Caco-2 (cell line): ENCODE measurements at regions not wholly inside any gene's neighbourhood (a gene's known extent, or its start where the extent isn't known, plus 50 kb on each side); places are given as distances from the start of the nearest gene placed in this dataset.

Experiments used
- BruUV-seq: library from RNA; stranded (reverse); fragments of 400-500 nt; replicated peaks from 2 replicates; lab custom pipeline; 2021; lab: Mats Ljungman, UMichigan
- CTCF ChIA-PET: fragments of 300-600 bp; sonication (Branson Sonifier 250); formaldehyde crosslinking; loops from one replicate; lab custom pipeline; 2022; ENCODE audit warnings: antibody characterized with exemption; lab: Charles Lee
- POLR2A ChIA-PET: fragments of 300-600 bp; sonication (Branson Sonifier 250); formaldehyde crosslinking; loops from one replicate; lab custom pipeline; 2022; ENCODE audit warnings: antibody characterized with exemption; lab: Charles Lee
- DNase-seq, 2 experiments: peaks; one replicate each; pipeline versions ENCODE4 v3.0.0 to v3.0.0-alpha.2; 2020 to 2022
- H3K27me3 ChIP-seq: replicated peaks from 2 replicates; pipeline ENCODE4 v1.6.0; 2011; ENCODE audit warnings: low read length; ENCODE audit not compliant: control insufficient read depth, insufficient read depth
- H3K36me3 ChIP-seq: 2 replicates; pipeline ENCODE4 v1.5.1; 2011; ENCODE audit warnings: low read length; ENCODE audit not compliant: control insufficient read depth, insufficient read depth
- H3K4me1 ChIP-seq: fragments of 250-450 bp; sonication (Bioruptor Pico); 2 replicates; pipeline ENCODE4 v1.5.1; 2020; ENCODE audit warnings: mild to moderate bottlenecking
- H3K4me3 ChIP-seq: 2 replicates; pipeline ENCODE4 v1.5.1; 2011; ENCODE audit warnings: low read depth, mild to moderate bottlenecking, control low read depth, low read length
- H3K9me3 ChIP-seq: fragments of 250-450 bp; sonication (Bioruptor Pico); 2 replicates; pipeline ENCODE4 v1.5.1; 2020; ENCODE audit warnings: mild to moderate bottlenecking, moderate library complexity
- H3K27ac Mint-ChIP-seq: one replicate; pipeline ENCODE4 v1.8.0; 2022; ENCODE audit warnings: mixed read lengths; ENCODE audit not compliant: unreplicated experiment
- H3K27me3 Mint-ChIP-seq: one replicate; pipeline ENCODE4 v1.8.0; 2022; ENCODE audit warnings: mixed read lengths; ENCODE audit not compliant: insufficient read depth, unreplicated experiment
- H3K36me3 Mint-ChIP-seq: one replicate; pipeline ENCODE4 v1.8.0; 2022; ENCODE audit warnings: mild to moderate bottlenecking, mixed read lengths; ENCODE audit not compliant: insufficient read depth, unreplicated experiment
- H3K4me1 Mint-ChIP-seq: one replicate; pipeline ENCODE4 v1.8.0; 2022; ENCODE audit warnings: low read depth, mixed read lengths; ENCODE audit not compliant: unreplicated experiment
- H3K4me3 Mint-ChIP-seq: one replicate; pipeline ENCODE4 v1.8.0; 2022; ENCODE audit warnings: mild to moderate bottlenecking, moderate library complexity, mixed read lengths; ENCODE audit not compliant: unreplicated experiment
- H3K9me3 Mint-ChIP-seq: one replicate; pipeline ENCODE4 v1.8.0; 2022; ENCODE audit warnings: mixed read lengths; ENCODE audit not compliant: unreplicated experiment
- intact Hi-C: fragments of 100-400 bp; cut with micrococcal nuclease; formaldehyde crosslinking; loops from one replicate; pipeline ENCODE4 v1.10.0; 2022; ENCODE audit not compliant: unreplicated experiment
- TF ChIP-seq, protein P1 (sequence below), 2 experiments: fragments of 200-600 bp in 1 of 2; IDR thresholded peaks; 1 replicate in 1 of 2; 2 replicates in 1 of 2; pipeline versions ENCODE4 v1.5.1 to v1.8.0; 2011 to 2022; ENCODE audit warnings: antibody characterized with exemption in 1 of 2, control low read depth in 1 of 2, inconsistent platforms in 1 of 2, low read depth in 1 of 2, low read length in 1 of 2, mild to moderate bottlenecking in 1 of 2, moderate library complexity in 1 of 2; ENCODE audit not compliant: insufficient read depth in 1 of 2, severe bottlenecking in 1 of 2, unreplicated experiment in 1 of 2

DNA sequence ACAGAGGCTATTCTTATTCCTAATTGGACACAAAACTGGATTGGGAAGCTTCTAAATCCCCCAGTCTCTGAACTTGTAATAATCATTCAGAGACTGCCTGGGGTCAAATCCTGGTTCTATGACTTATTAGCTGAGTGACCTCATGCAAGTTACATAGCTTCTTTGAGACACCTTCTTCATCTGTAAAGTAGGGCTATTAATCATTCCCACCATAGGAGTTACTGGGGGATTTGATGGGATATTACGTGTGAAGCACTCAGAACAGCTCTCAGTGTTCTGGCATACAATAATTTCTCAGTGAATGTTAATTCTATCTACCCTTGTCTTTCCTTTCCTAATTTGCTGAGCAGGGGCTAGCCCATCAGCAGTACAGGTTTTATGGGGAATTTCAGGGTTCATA lies 256.7 kb upstream of the TNP1 start:
- CTCF ChIA-PET, result no interaction called here
- Histone ChIP-seq H3K36me3 (no peaks in the 10 kb centered on the region), H3K9me3 (no peaks in the 10 kb centered on the region), H3K4me1 (no peaks in the 10 kb centered on the region), H3K4me3 (no peak overlapping the region), H3K27me3 (no peaks in the 10 kb centered on the region; the same call in 1 of the 2 replicates)
- H3K27ac Mint-ChIP-seq, result no peak overlapping the region
- DNase-seq, result no peak
- H3K4me3 Mint-ChIP-seq, result no peak overlapping the region
- no peaks in the 10 kb centered on the region for H3K4me1 Mint-ChIP-seq
- peaks cover 3% of the 10 kb centered on the region for H3K27me3 Mint-ChIP-seq
- BruUV-seq, result no TSS peak
- POLR2A ChIA-PET, result no interaction called here
- intact Hi-C loops, result no loop called here
- TF ChIP-seq, protein P1, sequence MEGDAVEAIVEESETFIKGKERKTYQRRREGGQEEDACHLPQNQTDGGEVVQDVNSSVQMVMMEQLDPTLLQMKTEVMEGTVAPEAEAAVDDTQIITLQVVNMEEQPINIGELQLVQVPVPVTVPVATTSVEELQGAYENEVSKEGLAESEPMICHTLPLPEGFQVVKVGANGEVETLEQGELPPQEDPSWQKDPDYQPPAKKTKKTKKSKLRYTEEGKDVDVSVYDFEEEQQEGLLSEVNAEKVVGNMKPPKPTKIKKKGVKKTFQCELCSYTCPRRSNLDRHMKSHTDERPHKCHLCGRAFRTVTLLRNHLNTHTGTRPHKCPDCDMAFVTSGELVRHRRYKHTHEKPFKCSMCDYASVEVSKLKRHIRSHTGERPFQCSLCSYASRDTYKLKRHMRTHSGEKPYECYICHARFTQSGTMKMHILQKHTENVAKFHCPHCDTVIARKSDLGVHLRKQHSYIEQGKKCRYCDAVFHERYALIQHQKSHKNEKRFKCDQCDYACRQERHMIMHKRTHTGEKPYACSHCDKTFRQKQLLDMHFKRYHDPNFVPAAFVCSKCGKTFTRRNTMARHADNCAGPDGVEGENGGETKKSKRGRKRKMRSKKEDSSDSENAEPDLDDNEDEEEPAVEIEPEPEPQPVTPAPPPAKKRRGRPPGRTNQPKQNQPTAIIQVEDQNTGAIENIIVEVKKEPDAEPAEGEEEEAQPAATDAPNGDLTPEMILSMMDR (IDR thresholded peaks at IDR 0.05; ENCODE audit: insufficient read depth in 1 of 2, low read depth in 1 of 2, low read length in 1 of 2, severe bottlenecking in 1 of 2, unreplicated experiment in 1 of 2), result no peak
- H3K9me3 Mint-ChIP-seq, result no peaks in the 10 kb centered on the region
- H3K36me3 Mint-ChIP-seq, result no peaks in the 10 kb centered on the region

DNA sequence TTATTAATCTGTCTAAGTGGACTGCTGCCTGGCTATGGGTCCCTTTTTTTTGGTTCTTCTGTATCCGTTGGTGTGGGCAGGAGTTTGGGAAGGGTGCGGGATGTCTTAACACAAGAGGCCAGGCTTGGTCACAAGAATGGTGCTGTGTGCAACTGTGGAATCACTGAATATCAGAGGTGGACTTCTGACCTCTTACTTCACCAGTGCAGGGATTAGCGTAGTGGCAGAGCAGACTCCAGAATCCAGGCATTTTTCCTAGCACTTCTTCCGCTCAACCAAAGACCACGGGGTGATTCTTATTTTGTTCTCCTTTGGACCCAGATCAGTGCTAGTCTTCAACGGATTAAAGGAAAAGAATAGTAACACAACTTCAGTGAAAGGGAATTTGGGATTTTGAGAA lies 254.3 kb upstream of the TNP1 start:
- no peaks in the 10 kb centered on the region for H3K9me3 ChIP-seq
- CTCF ChIA-PET, result no interaction called here
- no peaks in the 10 kb centered on the region for H3K36me3 ChIP-seq
- TF ChIP-seq, protein P1 (IDR thresholded peaks at IDR 0.05; ENCODE audit: insufficient read depth in 1 of 2, low read depth in 1 of 2, low read length in 1 of 2, severe bottlenecking in 1 of 2, unreplicated experiment in 1 of 2), result no peak
- no peak overlapping the region for H3K4me3 ChIP-seq
- H3K27ac Mint-ChIP-seq, result no peak overlapping the region
- no peaks in the 10 kb centered on the region for H3K4me1 ChIP-seq
- peaks cover 3% of the 10 kb centered on the region for H3K27me3 Mint-ChIP-seq
- intact Hi-C loops, result no loop called here
- BruUV-seq, result no TSS peak
- no peaks in the 10 kb centered on the region for H3K4me1 Mint-ChIP-seq
- H3K36me3 Mint-ChIP-seq, result no peaks in the 10 kb centered on the region
- DNase-seq, result no peak
- H3K9me3 Mint-ChIP-seq, result no peaks in the 10 kb centered on the region
- H3K4me3 Mint-ChIP-seq, result no peak overlapping the region
- POLR2A ChIA-PET, result no interaction called here
- no peaks in the 10 kb centered on the region for H3K27me3 ChIP-seq

DNA sequence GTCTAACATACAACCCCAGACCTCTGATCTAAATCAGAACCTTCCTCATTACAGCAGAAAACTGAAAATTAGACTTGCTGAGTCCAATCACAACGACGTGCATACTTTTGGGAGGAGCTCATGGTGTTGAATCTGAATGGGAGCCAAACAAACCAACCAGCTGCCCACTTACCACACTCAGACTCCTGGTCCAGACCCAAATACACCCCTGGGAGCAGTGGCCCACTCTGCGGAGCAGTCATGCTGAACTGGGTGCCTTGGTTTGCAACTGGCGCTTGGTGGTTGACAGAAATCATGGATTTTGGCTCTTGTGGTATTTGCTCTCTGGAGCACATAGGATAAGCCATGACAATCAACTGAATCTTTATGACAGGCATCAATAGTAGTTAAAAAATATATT lies 253.6 kb upstream of the TNP1 start:
- intact Hi-C loops, result no loop called here
- Mint-ChIP-seq H3K4me3 (no peak overlapping the region), H3K27me3 (no peaks in the 10 kb centered on the region), H3K36me3 (no peaks in the 10 kb centered on the region), H3K4me1 (no peaks in the 10 kb centered on the region), H3K9me3 (no peaks in the 10 kb centered on the region), H3K27ac (no peak overlapping the region)
- Histone ChIP-seq H3K4me3 (no peak overlapping the region), H3K27me3 (no peaks in the 10 kb centered on the region), H3K9me3 (no peaks in the 10 kb centered on the region), H3K4me1 (no peaks in the 10 kb centered on the region), H3K36me3 (no peaks in the 10 kb centered on the region)
- ChIA-PET CTCF (no interaction called here), POLR2A (no interaction called here)
- TF ChIP-seq, protein P1 (IDR thresholded peaks at IDR 0.05; ENCODE audit: insufficient read depth in 1 of 2, low read depth in 1 of 2, low read length in 1 of 2, severe bottlenecking in 1 of 2, unreplicated experiment in 1 of 2), result no peak
- DNase-seq, result no peak
- BruUV-seq, result no TSS peak
